HepG2 (cell line): ENCODE measurements at regions not wholly inside any gene's neighbourhood (a gene's known extent, or its start where the extent isn't known, plus 50 kb on each side); places are given as distances from the start of the nearest gene placed in this dataset.

Source experiments
- ATAC-seq: fragments of 200-7000 bp; cut with Tn5 transposase; 3 replicates; pipeline ENCODE4 v1.9.1; 2020; ENCODE audit warnings: mild to moderate bottlenecking, moderate library complexity
- BruUV-seq: library from RNA; stranded (reverse); fragments of 400-500 nt; replicated peaks from 2 replicates; lab custom pipeline; 2021; lab: Mats Ljungman, UMichigan
- CTCF ChIA-PET: fragments of 300-600 bp; formaldehyde crosslinking; extraction: SDS; loops from one replicate; lab custom pipeline; 2021; ENCODE audit warnings: low total read pairs, inconsistent platforms, low intra/inter-chr PET ratio; lab: Yijun Ruan, JAX
- POLR2A ChIA-PET: fragments of 350-600 bp; sonication (Branson Sonifier 250); formaldehyde crosslinking; loops from one replicate; lab custom pipeline; 2020; ENCODE audit warnings: antibody characterized with exemption, inconsistent platforms; lab: Yijun Ruan, JAX
- DNase-seq: peaks from one replicate; pipeline ENCODE4 v3.0.0-alpha.2; 2015; ENCODE audit warnings: low spot score
- FAIRE-seq: peaks from 3 replicates; lab custom pipeline; 2011; peaks lifted over from hg19 to GRCh38; lab: Jason Lieb, UNC
- H2AFZ ChIP-seq: one replicate; pipeline ENCODE4 v1.6.1; 2011; ENCODE audit warnings: low read length, inconsistent platforms
- H3K27ac ChIP-seq: fragments of 300-600 bp; 3 replicates; pipeline ENCODE4 v1.8.0; 2011; ENCODE audit warnings: mixed run types, mild to moderate bottlenecking, mixed read lengths, low read length, inconsistent platforms; ENCODE audit not compliant: insufficient read depth; ENCODE audit errors: extremely low read length
- H3K27me3 ChIP-seq, 2 experiments: fragments of 200-600 bp in 1 of 2; 2 replicates in 1 of 2; 3 replicates in 1 of 2; pipeline versions ENCODE4 v1.6.0 to v1.8.0; 2011; ENCODE audit warnings: low read length in 2 of 2, mild to moderate bottlenecking in 2 of 2, moderate library complexity in 2 of 2, inconsistent platforms in 1 of 2; ENCODE audit not compliant: insufficient read depth in 2 of 2, control insufficient read depth in 1 of 2
- H3K36me3 ChIP-seq, 2 experiments: fragments of 200-600 bp in 1 of 2; replicated peaks in 1 of 2; 2 replicates in 1 of 2; 3 replicates in 1 of 2; pipeline versions ENCODE4 v1.5.1 to v1.8.0; 2011; ENCODE audit warnings: low read length in 2 of 2, inconsistent platforms in 1 of 2; ENCODE audit not compliant: insufficient read depth in 2 of 2, control insufficient read depth in 1 of 2
- H3K4me1 ChIP-seq: 2 replicates; pipeline ENCODE4 v1.5.1; 2012; ENCODE audit warnings: low read length, inconsistent platforms; ENCODE audit not compliant: insufficient read depth
- H3K4me2 ChIP-seq: 2 replicates; pipeline ENCODE4 v1.6.0; 2011; ENCODE audit warnings: low read depth, low read length, inconsistent platforms
- H3K4me3 ChIP-seq, 3 experiments: fragments of 200-600 bp in 1 of 3; sonication (generic), shearing (Covaris generic) in 1 of 3; replicated peaks in 1 of 3; 2 replicates each; pipeline ENCODE4 v1.5.1; 2011 to 2016; ENCODE audit warnings: low read length in 3 of 3, inconsistent platforms in 2 of 3, low read depth in 2 of 3, mild to moderate bottlenecking in 2 of 3, control low read depth in 1 of 3, mixed read lengths in 1 of 3; ENCODE audit not compliant: insufficient read depth in 1 of 3
- H3K79me2 ChIP-seq: one replicate; pipeline ENCODE4 v1.6.1; 2011; ENCODE audit warnings: low read length, inconsistent platforms; ENCODE audit not compliant: insufficient read depth
- H3K9ac ChIP-seq: 2 replicates; pipeline ENCODE4 v1.6.0; 2011; ENCODE audit warnings: mild to moderate bottlenecking, low read depth, low read length, inconsistent platforms; ENCODE audit not compliant: insufficient read depth
- H3K9me3 ChIP-seq: 2 replicates; pipeline ENCODE4 v1.5.1; 2012; ENCODE audit warnings: mild to moderate bottlenecking, low read length
- H4K20me1 ChIP-seq: 2 replicates; pipeline ENCODE4 v1.6.0; 2011; ENCODE audit warnings: inconsistent platforms, mild to moderate bottlenecking, low read length, moderate library complexity; ENCODE audit not compliant: insufficient read depth
- DNMT3B ChIP-seq: conservative IDR thresholded peaks from 2 replicates; pipeline ENCODE4 v1.6.1; 2016; ENCODE audit warnings: missing biosample characterization, control low read depth
- HOXA9 ChIP-seq: sonication (generic); formaldehyde crosslinking; IDR thresholded peaks from 2 replicates; pipeline ENCODE4 v1.8.1; 2022; ENCODE audit warnings: missing genetic modification reagents, mild to moderate bottlenecking, moderate library complexity, borderline replicate concordance
- KDM5B ChIP-seq: sonication (generic); formaldehyde crosslinking; IDR thresholded peaks from 2 replicates; pipeline ENCODE4 v1.4.0; 2020; ENCODE audit warnings: missing genetic modification reagents, mild to moderate bottlenecking, borderline replicate concordance
- KLF13 ChIP-seq: sonication (generic); formaldehyde crosslinking; IDR thresholded peaks from 2 replicates; pipeline ENCODE4 v1.4.0; 2020; ENCODE audit warnings: mild to moderate bottlenecking, missing genetic modification reagents
- LCORL ChIP-seq, 2 experiments: fragments of 450-650 bp in 1 of 2; sonication (generic) in 1 of 2; formaldehyde crosslinking in 1 of 2; IDR thresholded peaks; 2 replicates each; pipeline versions ENCODE4 v1.5.0 to v1.6.1; 2017 to 2020; ENCODE audit warnings: antibody characterized with exemption in 1 of 2, missing genetic modification reagents in 1 of 2
- NFKBIZ ChIP-seq: IDR thresholded peaks from 2 replicates; pipeline ENCODE4 v1.6.1; 2018; ENCODE audit warnings: missing genetic modification reagents, missing compliant biosample characterization
- NRL ChIP-seq: sonication (generic); formaldehyde crosslinking; IDR thresholded peaks from 2 replicates; pipeline ENCODE4 v1.5.0; 2020; ENCODE audit warnings: missing genetic modification reagents, mild to moderate bottlenecking, moderate library complexity, borderline replicate concordance
- REPIN1 ChIP-seq: sonication (generic); formaldehyde crosslinking; IDR thresholded peaks from 2 replicates; pipeline ENCODE4 v1.8.0; 2022; ENCODE audit warnings: missing genetic modification reagents, low read depth, mild to moderate bottlenecking, borderline replicate concordance
- TCF7L2 ChIP-seq: IDR thresholded peaks from 2 replicates; pipeline ENCODE4 v1.6.1; 2011; ENCODE audit warnings: mild to moderate bottlenecking, low read depth, low read length, moderate library complexity
- ZBTB7A ChIP-seq: sonication (generic); formaldehyde crosslinking; IDR thresholded peaks from 2 replicates; pipeline ENCODE4 v1.8.0; 2022; ENCODE audit warnings: mild to moderate bottlenecking, missing genetic modification reagents
- ZNF24 ChIP-seq: fragments of 450-650 bp; IDR thresholded peaks from 2 replicates; pipeline ENCODE4 v1.6.1; 2017; ENCODE audit warnings: antibody characterized with exemption, mild to moderate bottlenecking
- ZNF446 ChIP-seq: sonication (generic); formaldehyde crosslinking; IDR thresholded peaks from 2 replicates; pipeline ENCODE4 v1.5.0; 2020; ENCODE audit warnings: mild to moderate bottlenecking, missing genetic modification reagents
- ZNF563 ChIP-seq: sonication (generic); formaldehyde crosslinking; IDR thresholded peaks from 2 replicates; pipeline ENCODE4 v1.8.0; 2022; ENCODE audit warnings: mild to moderate bottlenecking, moderate library complexity, missing genetic modification reagents
- ZNF569 ChIP-seq: sonication (generic); formaldehyde crosslinking; IDR thresholded peaks from 2 replicates; pipeline ENCODE4 v1.5.0; 2020; ENCODE audit warnings: mild to moderate bottlenecking, missing genetic modification reagents, moderate library complexity, borderline replicate concordance
- ZSCAN30 ChIP-seq: sonication (generic); formaldehyde crosslinking; IDR thresholded peaks from 2 replicates; pipeline ENCODE4 v1.5.0; 2020; ENCODE audit warnings: mild to moderate bottlenecking, missing genetic modification reagents
- WGBS: methylation state at CpG from one replicate; pipeline ENCODE4 v1.1.6; 2017; ENCODE audit warnings: low lambda C conversion rate; 5-methylcytosine and 5-hydroxymethylcytosine counted together
- in situ Hi-C: cut with HindIII; loops from 2 replicates; pipeline ENCODE4 v1.10.0; 2017; ENCODE audit warnings: low pct_unique_long_range_greater_than_20kb; ENCODE audit not compliant: extremely low pct_ligation_motif_present
- intact Hi-C: fragments of 100-400 bp; cut with micrococcal nuclease; formaldehyde crosslinking; loops from one replicate; pipeline ENCODE4 v1.10.0; 2022; ENCODE audit not compliant: unreplicated experiment
- TF ChIP-seq, protein P1 (sequence below): IDR thresholded peaks from 2 replicates; pipeline ENCODE4 v1.6.1; 2016; ENCODE audit warnings: low read depth, control low read depth
- TF ChIP-seq, protein P2 (sequence below): sonication (generic); formaldehyde crosslinking; IDR thresholded peaks from 2 replicates; pipeline ENCODE4 v1.8.0; 2022; ENCODE audit warnings: low read depth, missing genetic modification reagents
- TF ChIP-seq, protein P3 (sequence below): sonication (generic); formaldehyde crosslinking; IDR thresholded peaks from 2 replicates; pipeline ENCODE4 v1.5.0; 2020; ENCODE audit warnings: missing genetic modification reagents
- TF ChIP-seq, protein P4 (sequence below): sonication (generic); formaldehyde crosslinking; IDR thresholded peaks from 2 replicates; pipeline ENCODE4 v1.8.1; 2022; ENCODE audit warnings: mild to moderate bottlenecking, missing genetic modification reagents

DNA sequence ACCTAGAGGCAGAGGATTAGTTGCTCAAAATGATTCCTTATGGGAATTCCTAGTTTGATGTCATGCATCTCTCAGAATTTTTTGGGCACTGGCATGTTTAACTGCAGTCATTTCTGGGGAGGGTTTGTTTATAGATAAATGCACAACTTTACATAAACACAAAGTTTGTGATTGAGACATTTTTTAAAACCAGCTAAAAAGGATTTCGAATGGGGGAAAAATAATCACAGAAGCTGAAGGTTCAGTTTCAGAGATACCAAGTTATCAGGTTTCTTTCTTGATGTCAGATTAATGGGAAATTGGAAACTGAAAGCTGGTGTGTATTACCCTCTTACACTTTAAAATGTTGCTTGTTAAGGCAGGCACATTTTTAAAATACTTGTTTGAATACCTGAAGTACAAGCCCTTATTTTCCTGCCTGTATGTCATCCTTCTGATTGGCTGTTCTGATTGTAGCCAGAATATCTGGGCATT lies 72.1 kb downstream of the DISP1 start:
- TF ChIP-seq NFKBIZ (CRISPR knock-in tag): no peak
- TF ChIP-seq DNMT3B (CRISPR knock-in tag): no peak
- TF ChIP-seq, protein P1, sequence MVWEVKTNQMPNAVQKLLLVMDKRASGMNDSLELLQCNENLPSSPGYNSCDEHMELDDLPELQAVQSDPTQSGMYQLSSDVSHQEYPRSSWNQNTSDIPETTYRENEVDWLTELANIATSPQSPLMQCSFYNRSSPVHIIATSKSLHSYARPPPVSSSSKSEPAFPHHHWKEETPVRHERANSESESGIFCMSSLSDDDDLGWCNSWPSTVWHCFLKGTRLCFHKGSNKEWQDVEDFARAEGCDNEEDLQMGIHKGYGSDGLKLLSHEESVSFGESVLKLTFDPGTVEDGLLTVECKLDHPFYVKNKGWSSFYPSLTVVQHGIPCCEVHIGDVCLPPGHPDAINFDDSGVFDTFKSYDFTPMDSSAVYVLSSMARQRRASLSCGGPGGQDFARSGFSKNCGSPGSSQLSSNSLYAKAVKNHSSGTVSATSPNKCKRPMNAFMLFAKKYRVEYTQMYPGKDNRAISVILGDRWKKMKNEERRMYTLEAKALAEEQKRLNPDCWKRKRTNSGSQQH (CRISPR knock-in tag): no peak
- TF ChIP-seq KLF13 (CRISPR knock-in tag): no peak
- no peak for TF ChIP-seq KDM5B (CRISPR knock-in tag)
- TF ChIP-seq REPIN1 (CRISPR knock-in tag): no peak
- no peak for TF ChIP-seq ZNF569 (CRISPR knock-in tag)
- TF ChIP-seq, protein P2, sequence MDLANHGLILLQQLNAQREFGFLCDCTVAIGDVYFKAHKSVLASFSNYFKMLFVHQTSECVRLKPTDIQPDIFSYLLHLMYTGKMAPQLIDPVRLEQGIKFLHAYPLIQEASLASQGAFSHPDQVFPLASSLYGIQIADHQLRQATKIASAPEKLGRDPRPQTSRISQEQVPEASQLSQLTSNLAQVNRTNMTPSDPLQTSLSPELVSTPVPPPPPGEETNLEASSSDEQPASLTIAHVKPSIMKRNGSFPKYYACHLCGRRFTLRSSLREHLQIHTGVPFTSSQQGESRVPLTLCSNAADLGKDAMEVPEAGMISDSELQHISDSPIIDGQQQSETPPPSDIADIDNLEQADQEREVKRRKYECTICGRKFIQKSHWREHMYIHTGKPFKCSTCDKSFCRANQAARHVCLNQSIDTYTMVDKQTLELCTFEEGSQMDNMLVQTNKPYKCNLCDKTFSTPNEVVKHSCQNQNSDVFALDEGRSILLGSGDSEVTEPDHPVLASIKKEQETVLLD (CRISPR knock-in tag): no peak
- TF ChIP-seq, protein P3, sequence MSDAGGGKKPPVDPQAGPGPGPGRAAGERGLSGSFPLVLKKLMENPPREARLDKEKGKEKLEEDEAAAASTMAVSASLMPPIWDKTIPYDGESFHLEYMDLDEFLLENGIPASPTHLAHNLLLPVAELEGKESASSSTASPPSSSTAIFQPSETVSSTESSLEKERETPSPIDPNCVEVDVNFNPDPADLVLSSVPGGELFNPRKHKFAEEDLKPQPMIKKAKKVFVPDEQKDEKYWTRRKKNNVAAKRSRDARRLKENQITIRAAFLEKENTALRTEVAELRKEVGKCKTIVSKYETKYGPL (CRISPR knock-in tag): no peak
- TF ChIP-seq, protein P4, sequence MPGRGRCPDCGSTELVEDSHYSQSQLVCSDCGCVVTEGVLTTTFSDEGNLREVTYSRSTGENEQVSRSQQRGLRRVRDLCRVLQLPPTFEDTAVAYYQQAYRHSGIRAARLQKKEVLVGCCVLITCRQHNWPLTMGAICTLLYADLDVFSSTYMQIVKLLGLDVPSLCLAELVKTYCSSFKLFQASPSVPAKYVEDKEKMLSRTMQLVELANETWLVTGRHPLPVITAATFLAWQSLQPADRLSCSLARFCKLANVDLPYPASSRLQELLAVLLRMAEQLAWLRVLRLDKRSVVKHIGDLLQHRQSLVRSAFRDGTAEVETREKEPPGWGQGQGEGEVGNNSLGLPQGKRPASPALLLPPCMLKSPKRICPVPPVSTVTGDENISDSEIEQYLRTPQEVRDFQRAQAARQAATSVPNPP (CRISPR knock-in tag): no peak
- no peak for TF ChIP-seq ZBTB7A (CRISPR knock-in tag)
- no peak for TF ChIP-seq ZSCAN30 (CRISPR knock-in tag)
- TF ChIP-seq ZNF563 (CRISPR knock-in tag): no peak
- TF ChIP-seq HOXA9 (CRISPR knock-in tag): no peak
- no peak for TF ChIP-seq NRL
- TF ChIP-seq ZNF24: no peak
- no peak for TF ChIP-seq TCF7L2
- no peak for TF ChIP-seq LCORL (IDR thresholded peaks at IDR 0.05)
- TF ChIP-seq LCORL (CRISPR knock-in tag; IDR thresholded peaks at IDR 0.05): no peak
- no peak for TF ChIP-seq ZNF446 (CRISPR knock-in tag)
- TF ChIP-seq, all 625 proteins: peak for 0
- no peak for FAIRE-seq
- Histone ChIP-seq H3K9me3 (no peaks in the 10 kb centered on the region), H3K27me3 (no peaks in the 10 kb centered on the region), H3K4me1 (peaks cover 22% of the 10 kb centered on the region), H4K20me1 (no peaks in the 10 kb centered on the region), H2AFZ (no peak overlapping the region), H3K9ac (no peak overlapping the region), H3K4me2 (no peak overlapping the region), H3K36me3 (no peaks in the 10 kb centered on the region), H3K27ac (no peak overlapping the region), H3K4me3 (no peak overlapping the region), H3K79me2 (no peaks in the 10 kb centered on the region)
- no peak for ATAC-seq
- 42% methylated on average over 1 of the region's 1 CpG for WGBS
- DNase-seq: no peak
- intact Hi-C loops (no loop called here), in situ Hi-C loops (no loop called here)
- CTCF ChIA-PET: no interaction called here
- no TSS peak for BruUV-seq
- POLR2A ChIA-PET: no interaction called here
